ENCODE measurements at regions not wholly inside any gene's neighbourhood (a gene's known extent, or its start where the extent isn't known, plus 50 kb on each side); places are given as distances from the start of the nearest gene placed in this dataset.

- TF ChIP-seq CTCF (IDR thresholded peaks at IDR 0.05) (no peak), POLR2A (IDR thresholded peaks at IDR 0.05) (no peak)
These were observed 891.7 kb upstream of the MIR17HG start for GRCh38 chr13:90455823-90456222.
